HFFc6 (cell line): ENCODE measurements at regions not wholly inside any gene's neighbourhood (a gene's known extent, or its start where the extent isn't known, plus 50 kb on each side); places are given as distances from the start of the nearest gene placed in this dataset.

ENCODE experiments used
- DNase-seq: peaks from one replicate; pipeline ENCODE4 v3.0.0-alpha.2; 2018
- H3K27ac Mint-ChIP-seq: 2 replicates; pipeline ENCODE4 v1.8.0; 2020; ENCODE audit warnings: mild to moderate bottlenecking, mixed read lengths
- H3K27me3 Mint-ChIP-seq: 2 replicates; pipeline ENCODE4 v1.8.0; 2021; ENCODE audit warnings: mild to moderate bottlenecking, moderate library complexity, mixed read lengths; ENCODE audit not compliant: insufficient read depth
- H3K36me3 Mint-ChIP-seq: 2 replicates; pipeline ENCODE4 v1.8.0; 2021; ENCODE audit warnings: low read depth, mixed read lengths
- H3K4me1 Mint-ChIP-seq: 2 replicates; pipeline ENCODE4 v1.8.0; 2020; ENCODE audit warnings: low read depth, mixed read lengths
- H3K4me3 Mint-ChIP-seq: 2 replicates; pipeline ENCODE4 v1.8.0; 2020; ENCODE audit warnings: mild to moderate bottlenecking, moderate library complexity, mixed read lengths
- H3K9me3 Mint-ChIP-seq: 2 replicates; pipeline ENCODE4 v1.8.0; 2020; ENCODE audit warnings: mild to moderate bottlenecking, mixed read lengths
- CTCF ChIP-seq: fragments of 200-600 bp; sonication (generic); IDR thresholded peaks from 2 replicates; pipeline ENCODE4 v1.5.0; 2021; ENCODE audit warnings: antibody characterized with exemption, mild to moderate bottlenecking

- Mint-ChIP-seq H3K4me1 (peaks cover 5% of the 10 kb centered on the region; the same call in 1 of the 2 replicates), H3K4me3 (no peak overlapping the region), H3K36me3 (no peaks in the 10 kb centered on the region), H3K9me3 (no peaks in the 10 kb centered on the region), H3K27me3 (no peaks in the 10 kb centered on the region), H3K27ac (no peak overlapping the region)
- DNase-seq = no peak
- no peak for TF ChIP-seq CTCF
Measured at GRCh38 chr2:207304761-207305160, 139.0 kb upstream of the KLF7 start.

DNA sequence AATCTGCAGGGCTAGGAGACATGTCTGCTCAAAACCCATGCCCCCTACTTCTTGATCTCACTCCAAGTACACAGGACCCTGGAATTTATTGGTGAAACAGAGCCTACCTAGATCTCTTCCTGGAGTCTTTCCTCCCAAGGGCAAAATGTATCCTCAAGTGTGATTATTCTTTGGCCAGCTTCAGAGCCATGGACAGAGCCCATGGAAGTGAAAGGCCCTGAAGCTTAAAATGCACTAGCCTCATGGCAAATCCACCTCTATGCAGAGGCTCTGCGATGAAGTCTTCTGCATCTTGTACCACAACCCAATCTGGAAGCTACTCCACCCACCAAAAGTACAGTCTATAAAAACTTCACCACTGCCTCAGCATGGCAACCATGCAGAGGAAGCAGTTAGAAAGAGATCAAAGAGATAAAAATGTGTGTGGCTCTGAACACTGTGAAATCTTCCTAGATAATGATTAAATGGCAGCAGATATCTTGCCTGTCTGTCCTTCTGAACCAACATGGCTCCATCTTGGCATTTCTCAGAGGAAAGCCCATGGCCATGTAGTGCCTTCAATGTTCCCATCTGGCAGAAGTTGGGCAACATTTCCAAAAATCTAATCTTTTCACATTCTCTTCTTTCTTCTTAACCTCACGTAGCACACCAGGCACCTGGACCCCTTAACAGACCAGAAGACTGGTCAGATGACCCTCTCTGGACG, 142.9 kb upstream of the KLF7 start:
- no peak overlapping the region for H3K4me3 Mint-ChIP-seq
- no peaks in the 10 kb centered on the region for H3K9me3 Mint-ChIP-seq
- peaks cover 31% of the 10 kb centered on the region for H3K4me1 Mint-ChIP-seq
- no peaks in the 10 kb centered on the region for H3K36me3 Mint-ChIP-seq
- no peak for DNase-seq
- no peak overlapping the region for H3K27ac Mint-ChIP-seq
- TF ChIP-seq CTCF = no peak
- H3K27me3 Mint-ChIP-seq = peaks cover 2% of the 10 kb centered on the region; the same call in 1 of the 2 replicates

GRCh38 chr2:207311316-207312005, 145.7 kb upstream of the KLF7 start:
- Mint-ChIP-seq H3K27me3 (peaks cover 2% of the 10 kb centered on the region), H3K4me1 (peaks cover 38% of the 10 kb centered on the region), H3K4me3 (peak overlapping the region; percentile 44; the same call in 1 of the 2 replicates), H3K27ac (peak overlapping the region; percentile 90), H3K36me3 (no peaks in the 10 kb centered on the region), H3K9me3 (no peaks in the 10 kb centered on the region)
- DNase-seq = peak; percentile 87
- TF ChIP-seq CTCF = peak; percentile 65

DNA sequence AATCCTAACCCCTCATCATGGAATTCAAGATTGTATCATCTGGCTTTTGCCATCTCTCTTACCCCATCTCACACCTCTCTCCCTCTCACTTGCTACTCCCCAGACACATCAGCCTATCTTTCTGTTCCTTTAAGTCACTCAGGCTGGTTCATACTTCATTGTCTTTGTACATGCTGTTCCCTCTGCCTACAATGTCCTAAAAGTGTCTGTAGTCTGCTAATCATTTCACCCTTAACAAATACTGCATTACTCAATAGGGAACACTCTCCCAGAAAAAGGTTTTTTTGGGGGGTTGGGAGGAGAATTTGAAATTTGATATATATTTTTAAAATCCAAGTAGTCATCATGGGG, 146.2 kb upstream of the KLF7 start:
- Mint-ChIP-seq H3K9me3 (no peaks in the 10 kb centered on the region), H3K36me3 (no peaks in the 10 kb centered on the region), H3K27ac (peak overlapping the region; percentile 90)

GRCh38 chr2:207313947-207314346, 148.2 kb upstream of the KLF7 start:
- no peak for TF ChIP-seq CTCF
- Mint-ChIP-seq H3K4me1 (peaks cover 51% of the 10 kb centered on the region), H3K4me3 (no peak overlapping the region), H3K27ac (no peak overlapping the region), H3K9me3 (no peaks in the 10 kb centered on the region), H3K27me3 (peaks cover 3% of the 10 kb centered on the region), H3K36me3 (no peaks in the 10 kb centered on the region)
- no peak for DNase-seq

More for the DNA sequence above, 146.2 kb upstream of the KLF7 start:
- peaks cover 2% of the 10 kb centered on the region for H3K27me3 Mint-ChIP-seq
- no peak for TF ChIP-seq CTCF
- H3K4me1 Mint-ChIP-seq = peaks cover 40% of the 10 kb centered on the region
- H3K4me3 Mint-ChIP-seq = no peak overlapping the region; the same call in 1 of the 2 replicates
- DNase-seq = no peak
